HG03159 (cell line): ENCODE measurements at regions not wholly inside any gene's neighbourhood (a gene's known extent, or its start where the extent isn't known, plus 50 kb on each side); places are given as distances from the start of the nearest gene placed in this dataset.
"Not testable (repeated sequence)": the region's sequence is repeated elsewhere in the genome, so short reads cannot be mapped to it uniquely, and the experiment has no call there.

Source experiments
- ATAC-seq: cut with Tn5 transposase; IDR thresholded peaks from one replicate; pipeline ENCODE4 v1.9.1; 2021; ENCODE audit warnings: mild to moderate bottlenecking, moderate library complexity; ENCODE audit not compliant: unreplicated experiment

DNA sequence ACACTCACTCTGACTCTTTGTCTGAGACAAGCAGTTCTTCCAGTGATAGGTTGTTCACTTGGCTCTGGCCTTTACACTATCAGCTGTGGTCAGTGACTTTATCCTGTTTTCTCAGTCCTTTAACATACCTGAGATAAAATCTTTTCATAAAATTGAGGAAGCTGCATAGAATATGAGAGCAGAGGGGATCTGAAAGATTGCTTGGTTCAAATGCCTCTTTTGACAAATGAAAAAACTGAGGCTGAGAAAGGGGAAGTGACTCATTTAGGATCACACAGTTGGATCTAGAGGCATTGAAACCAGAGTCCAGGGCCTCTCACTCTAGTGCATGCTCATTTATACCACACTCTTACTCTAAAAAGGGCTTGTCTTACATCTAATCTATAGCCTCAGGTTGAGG lies 277.0 kb upstream of the TBX18 start:
- peak; percentile 84 for ATAC-seq

DNA sequence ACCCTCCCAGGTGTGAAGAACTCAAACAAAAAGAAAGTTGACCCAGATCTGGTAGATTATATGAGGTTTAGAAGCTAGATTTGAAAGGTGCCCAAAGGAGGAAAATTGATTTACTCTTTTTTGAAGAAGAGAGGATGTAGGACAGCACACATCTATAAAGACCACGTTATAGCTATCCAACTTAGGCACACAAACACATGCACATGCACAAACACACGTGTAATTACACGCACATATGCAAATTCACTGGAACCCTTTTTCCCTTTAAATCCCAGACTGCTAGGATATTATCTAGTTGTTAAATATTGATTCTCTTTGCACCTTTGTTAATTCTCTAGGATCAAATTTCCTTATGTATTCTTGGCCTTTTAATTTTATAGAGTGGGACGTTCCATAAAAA lies 272.8 kb upstream of the TBX18 start:
- no peak for ATAC-seq

DNA sequence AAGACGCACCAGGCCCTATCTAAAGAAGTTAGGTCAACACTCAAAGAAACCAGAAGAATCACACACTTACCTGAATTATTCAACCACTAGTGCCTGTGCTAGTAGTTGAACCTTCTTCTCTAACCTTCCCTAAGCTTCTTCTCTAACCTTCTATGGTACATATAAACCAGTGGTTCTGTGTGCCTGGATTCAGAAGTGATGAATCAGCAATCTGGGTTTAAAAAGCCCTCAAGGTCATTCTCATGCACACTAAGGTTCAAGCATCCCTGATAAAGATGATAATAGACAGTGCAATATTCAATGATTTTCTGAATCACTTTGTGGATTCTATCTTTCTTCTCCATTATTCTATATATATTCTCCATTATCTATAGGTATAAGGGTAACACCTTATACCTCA lies 271.4 kb upstream of the TBX18 start:
- ATAC-seq, result no peak

DNA sequence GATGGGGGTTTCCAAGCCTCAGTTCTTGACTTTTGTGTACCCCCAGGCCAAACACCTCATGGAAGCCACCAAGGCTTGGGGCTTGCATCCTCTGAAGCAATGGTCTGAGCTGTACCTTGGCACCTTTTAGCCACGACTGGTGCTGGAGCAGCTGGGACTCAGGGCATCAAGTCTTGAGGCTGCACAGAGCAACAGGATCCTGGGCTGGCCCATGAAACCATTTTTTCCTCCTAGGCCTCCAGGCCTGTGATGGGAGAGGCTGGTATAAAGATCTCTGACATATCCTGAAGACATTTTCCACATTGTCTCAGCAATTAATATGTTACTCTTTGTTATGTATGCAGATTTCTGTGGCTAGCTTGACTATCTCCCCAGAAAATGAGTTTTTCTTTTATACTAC lies 269.1 kb upstream of the TBX18 start:
- ATAC-seq, result no peak

DNA sequence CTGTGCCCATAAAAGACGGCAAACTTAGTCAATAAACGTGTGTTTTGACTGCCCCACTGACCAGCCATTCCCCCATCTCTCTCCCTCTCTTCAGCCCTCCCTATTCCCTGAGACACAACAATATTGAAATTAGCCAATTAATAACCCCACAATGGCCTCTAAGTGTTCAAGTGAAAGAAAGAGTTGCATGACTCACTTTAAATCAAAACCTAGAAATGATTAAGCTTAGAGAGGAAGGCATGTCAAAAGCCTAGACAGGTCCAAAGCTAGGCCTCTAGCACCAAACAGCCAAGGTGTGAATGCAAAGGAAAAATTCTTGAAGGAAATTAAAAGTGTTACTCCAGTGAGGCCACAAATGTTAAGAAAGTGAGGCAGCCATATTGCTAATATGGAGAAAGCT lies 261.6 kb upstream of the TBX18 start:
- ATAC-seq, result no peak

DNA sequence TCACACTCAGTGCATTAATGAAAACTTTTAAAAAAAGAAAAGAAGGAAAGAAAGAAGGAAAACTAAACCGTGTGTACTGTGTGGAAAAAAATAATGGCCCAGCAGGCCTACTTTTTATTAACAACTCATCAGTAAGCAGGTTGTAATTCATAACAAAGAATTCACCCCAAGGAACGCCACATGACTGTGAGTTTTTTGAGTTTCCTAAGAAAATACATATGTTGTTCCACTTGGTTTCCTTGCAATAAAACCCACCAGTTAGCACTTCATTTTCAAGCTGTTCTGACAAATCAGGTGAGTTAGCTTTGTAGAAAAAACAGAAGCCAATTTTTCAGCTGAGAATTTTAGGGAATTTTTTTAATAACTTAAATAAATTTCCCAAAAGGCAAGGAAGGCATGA lies 259.3 kb upstream of the TBX18 start:
- no peak for ATAC-seq

DNA sequence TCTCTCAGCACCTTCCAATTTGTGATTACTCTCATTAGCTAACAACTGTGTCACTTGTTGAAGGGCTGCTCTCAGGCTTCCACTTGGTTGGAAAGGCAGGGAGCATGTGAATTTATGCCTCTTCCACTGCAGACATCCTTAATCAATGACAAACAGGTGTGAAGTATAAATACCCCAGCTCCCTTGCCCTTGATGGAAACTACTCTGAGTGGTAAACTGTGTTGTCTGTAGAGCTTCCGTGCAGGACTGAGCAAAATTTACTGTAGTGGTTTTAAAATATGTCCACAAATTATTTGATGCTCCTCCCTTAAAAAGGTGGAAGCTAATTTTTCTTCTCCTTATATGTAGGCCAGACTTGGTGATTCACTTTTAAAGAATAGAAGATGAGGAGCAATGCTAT lies 253.0 kb upstream of the TBX18 start:
- no peak for ATAC-seq

DNA sequence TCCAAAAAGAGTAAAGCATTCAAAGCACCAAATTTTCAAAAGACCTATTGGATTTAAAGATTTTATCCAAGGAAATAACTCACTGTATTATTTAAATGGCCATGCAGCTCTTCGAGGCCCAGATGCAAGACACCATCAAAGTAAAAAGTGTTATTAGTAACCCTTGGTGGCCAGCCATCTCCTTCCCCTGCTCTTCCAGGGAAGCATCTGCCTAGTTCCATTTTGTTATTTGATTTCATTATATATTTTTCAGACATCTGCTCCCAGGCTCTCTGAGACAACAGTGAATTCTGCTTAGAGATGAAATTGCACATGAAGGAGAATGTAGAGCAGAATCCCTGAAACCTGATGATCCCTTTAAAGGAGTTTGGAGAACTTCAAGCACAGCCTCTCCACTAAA lies 252.3 kb upstream of the TBX18 start:
- no peak for ATAC-seq

DNA sequence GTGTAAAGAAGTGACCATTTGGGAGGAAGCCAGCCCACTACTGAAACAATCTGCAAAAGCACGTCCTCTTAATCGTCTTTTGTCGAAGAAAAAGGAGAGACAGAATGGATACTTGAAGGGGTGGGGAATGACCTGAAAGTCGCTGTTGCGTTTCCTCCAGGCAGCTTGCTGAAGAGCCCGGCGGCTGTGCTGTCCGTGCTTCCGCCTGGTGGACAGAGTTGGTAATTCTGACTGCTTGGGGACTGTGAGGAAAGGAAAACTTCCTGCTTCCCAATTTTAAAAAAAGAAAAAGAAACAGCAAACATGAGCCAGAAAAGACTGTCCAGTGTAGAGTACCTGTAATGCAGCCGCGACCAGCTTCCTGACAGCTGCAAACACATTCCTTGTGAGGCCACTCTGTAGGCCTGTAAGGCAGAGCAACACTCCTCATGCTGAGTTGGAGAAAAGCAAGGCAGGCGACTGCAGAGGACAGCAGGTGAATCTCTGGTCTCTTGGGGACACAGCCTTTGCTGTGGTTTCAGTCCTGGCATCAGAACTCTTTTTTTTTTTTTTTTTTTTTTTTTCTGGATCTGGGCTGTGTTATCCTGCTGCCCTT lies 251.1 kb upstream of the TBX18 start:
- ATAC-seq, result peak; percentile 99

DNA sequence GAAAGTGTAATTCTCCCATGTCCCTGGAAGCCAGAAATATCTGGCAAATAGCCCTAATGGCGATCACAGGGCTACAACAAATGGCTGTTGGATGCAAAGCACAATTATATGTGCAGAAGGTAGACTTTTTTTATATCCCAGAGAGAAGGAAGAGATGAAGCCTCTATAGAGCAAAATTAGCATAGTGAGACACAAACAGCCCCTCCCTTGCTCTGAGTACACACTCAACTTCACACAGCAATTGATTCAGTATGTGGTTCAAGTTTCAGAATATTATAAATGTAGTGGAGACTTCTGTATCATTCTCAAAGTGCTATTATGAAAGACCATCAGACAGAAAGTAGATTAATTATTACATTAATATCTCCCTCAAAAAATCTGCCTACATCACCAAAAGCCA lies 246.5 kb upstream of the TBX18 start:
- no peak for ATAC-seq

DNA sequence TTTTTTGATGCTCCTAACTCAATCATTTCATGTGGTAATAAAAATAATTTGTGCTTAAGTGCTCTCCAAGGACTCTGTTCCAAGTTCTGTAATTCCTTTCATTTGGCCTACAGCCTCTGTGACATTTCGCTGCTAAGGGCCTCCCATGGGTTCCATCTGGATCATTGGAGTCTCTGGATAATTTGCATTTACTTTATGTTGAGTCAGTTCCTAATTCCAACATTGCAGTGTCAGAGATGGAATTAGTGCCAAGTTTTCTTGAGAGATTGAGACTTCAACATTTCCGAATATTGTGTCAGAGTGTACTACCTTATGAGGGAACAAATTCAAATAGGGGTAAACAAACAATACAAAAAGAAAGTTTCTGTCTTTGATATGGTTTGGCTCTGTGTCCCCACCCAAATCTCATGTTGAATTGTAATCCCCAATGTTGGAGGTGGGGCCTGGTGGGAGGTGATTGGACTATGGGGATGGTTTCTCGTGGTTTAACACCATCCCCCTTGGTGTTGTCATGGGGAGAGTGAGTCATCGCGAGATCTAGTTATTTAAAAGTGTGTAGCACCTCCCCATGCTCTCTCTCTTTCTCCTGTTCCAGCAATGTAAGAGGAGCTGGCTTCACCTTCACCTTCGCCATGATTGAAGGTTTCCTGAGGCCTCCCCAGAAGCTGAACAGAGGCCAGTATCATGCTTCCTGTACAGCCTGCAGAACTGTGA lies 244.1 kb upstream of the TBX18 start:
- no peak for ATAC-seq

DNA sequence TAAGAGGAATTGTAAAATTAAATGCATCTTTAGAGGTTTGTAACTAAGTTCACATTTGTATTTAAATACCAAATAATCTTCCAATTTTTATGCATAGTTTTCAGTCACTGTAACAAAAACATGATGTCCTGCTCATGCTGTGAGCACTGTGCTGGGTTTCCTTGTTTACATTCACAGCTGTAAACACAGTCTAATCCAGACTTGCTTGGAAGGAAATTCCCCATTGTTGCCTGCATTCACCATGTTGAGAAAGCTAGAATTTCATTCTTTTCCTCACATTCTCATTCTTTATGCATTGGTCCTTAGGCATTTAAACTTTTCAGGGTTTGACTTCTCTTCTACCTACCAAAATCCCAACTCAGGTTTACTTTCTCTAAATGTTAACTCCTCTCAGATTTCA lies 242.0 kb upstream of the TBX18 start:
- no peak for ATAC-seq

DNA sequence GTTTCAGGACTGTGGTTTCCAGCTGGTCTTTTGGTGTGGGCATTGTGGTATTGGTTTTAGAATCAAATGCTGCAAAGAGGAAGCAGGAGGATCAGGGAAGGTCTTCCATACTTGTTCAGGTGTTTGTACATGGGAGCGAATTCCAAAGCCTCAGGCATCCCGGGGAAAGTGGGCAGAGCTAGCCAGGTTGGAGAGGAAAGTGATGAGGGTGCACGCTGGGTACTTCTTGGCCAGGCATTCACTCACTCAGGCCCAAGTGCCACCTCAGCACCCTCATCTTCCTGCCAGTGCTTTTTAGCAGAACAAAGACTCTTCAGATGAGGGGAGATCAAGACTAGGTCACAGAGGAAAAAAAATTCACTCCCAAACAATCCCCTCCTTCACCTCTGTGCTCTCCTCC lies 241.1 kb upstream of the TBX18 start:
- no peak for ATAC-seq

DNA sequence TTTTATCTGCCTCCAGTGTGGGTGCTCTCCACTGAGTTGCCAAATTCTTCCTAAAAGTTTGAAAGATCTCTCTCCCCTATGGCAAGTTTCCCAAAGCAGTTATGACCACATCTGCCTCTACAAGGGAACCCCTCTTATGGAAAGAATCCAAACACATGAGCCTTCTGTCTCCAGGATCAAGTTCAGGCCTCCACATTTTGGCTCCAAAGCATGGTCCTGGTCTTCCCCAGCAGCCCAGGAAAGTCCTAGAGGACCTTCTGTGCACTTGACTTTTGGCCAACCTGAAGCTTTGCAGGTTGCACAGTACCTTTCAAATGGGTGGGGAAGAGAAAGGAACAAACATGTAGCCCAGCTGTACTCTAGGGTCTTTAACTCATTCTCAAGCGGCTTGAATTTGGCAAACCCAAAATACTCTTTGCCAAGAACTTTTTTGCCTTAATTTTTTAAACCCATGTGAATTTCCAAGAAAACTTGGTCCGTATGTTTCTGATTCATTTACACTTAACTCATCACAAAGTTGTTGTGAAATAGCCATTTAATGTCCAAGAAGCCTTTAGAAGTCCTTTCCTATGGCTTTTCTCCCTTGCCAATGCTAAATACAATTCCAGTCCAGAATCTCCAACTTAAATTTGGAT lies 240.1 kb upstream of the TBX18 start:
- no peak for ATAC-seq

DNA sequence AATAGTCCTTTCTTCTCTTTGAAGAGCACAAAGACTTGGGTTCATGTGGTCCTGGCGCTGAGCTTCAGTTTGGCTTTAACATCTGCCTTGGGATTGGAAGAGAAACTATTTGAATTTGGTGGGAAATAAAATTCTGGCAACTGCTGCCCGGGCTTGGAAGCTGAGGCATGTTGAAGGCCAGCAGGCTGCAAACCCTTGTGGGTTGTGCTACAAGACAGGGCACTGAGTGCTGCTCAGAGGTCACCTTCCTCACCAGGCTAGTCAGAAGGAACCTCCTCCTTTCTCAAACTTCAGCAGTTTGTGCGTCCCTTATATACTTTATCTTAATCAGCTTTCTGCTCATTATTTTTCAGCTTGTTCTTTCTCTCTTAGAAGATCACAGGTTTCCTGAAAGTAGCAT lies 238.4 kb upstream of the TBX18 start:
- no peak for ATAC-seq

DNA sequence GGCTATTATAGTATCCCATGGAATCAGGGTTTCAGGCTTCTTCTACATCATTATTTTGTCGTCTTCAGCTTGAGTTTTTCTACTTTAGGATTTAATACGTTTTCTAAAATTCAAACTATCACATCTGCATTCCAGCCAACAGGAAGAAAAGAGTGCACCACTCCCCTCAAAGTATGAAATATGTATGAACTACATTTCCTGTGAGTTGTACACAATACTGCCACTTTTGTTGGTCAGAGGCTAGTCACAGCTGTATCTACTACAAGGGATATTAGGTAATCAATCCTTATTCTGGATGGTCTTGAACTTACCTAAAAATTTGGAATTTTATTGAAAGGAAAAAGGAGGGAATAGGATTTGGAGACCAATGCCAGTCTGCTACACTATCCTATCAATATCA lies 235.6 kb upstream of the TBX18 start:
- ATAC-seq, result no peak

DNA sequence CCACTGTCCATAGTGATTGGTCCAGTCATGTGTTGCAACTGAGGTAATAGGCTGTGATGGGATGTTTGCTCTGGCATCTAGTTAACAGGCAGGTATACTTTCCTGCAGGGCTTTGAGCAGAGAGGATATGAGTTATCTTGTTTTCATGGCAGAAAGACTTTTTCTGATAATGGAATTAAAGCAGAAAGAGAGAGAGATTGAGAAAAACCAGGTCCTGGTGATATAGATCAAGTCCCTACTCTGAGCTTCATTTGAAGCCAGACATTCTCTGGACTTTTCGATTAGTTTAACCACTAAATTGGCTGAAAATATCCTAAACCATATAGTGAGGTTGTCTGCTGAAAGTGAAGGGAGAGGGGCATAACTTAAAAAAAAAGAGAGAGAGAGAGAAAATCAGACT lies 233.8 kb upstream of the TBX18 start:
- no peak for ATAC-seq

DNA sequence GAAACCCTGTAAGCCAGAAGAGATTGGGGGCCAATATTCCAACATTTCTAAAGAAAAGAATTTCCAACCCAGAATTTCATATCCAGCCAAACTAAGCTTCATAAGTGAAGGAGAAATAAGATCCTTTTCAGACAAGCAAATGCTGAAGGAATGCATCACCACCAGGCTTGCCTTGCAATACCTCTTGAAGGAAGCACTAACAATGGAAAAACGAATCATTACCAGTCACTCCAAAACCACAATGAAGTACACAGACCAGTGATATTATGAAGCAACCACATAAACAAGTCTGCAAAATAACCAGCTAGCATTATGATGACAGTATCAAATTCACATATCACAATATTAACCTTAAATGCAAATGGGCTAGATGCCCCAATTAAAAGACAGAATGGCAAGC lies 224.4 kb upstream of the TBX18 start:
- not testable (repeated sequence) for ATAC-seq

DNA sequence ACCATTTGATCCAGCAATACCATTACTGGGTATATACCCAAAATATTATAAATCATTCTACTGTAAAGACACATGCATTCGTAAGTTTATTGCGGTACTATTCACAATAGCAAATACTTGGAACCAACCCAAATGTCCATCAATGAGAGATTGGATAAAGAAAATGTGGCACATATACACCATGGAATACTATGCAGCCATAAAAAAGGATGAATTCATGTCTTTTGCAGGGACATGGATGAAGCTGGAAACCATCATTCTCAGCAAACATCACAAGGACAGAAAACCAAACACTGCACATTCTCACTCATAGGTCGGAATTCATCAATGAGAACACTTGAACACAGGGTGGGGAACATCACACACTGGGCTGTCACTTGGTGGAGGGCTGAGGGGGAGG lies 221.1 kb upstream of the TBX18 start:
- not testable (repeated sequence) for ATAC-seq

DNA sequence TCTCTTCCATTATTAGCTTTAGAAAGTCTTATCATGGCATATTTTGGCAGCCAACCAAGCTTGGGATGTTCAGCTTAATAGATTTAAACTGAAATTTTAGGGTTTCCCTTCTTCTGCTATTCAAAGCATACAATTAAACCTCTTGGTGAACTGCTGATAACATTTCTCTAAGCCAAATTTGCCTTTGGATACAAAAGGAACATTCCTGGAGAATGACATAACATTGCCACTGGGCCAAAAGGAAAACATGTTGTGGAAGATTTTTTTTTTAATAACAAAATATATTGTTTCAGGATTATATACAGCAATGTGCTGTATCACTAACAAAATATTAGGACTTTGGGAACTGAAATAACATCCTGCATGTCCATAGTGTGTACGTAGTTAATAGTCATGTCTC lies 215.1 kb upstream of the TBX18 start:
- ATAC-seq, result no peak

DNA sequence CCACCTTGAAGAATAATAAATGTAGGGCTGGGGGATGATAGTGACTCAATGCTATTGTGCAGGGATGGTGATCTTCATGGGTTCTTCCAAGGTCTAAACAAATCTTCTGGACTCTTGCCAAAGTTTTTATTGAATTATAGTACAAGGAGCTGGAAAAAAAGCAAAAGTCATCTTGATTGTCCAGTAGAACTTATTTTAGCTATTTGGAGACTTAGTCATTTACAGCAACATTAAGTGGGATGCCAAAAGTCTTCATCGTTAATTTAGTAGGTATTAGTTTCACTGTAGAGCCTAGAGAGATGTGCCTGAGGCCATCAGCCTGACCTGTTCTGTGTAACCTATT lies 212.9 kb upstream of the TBX18 start:
- ATAC-seq, result no peak

DNA sequence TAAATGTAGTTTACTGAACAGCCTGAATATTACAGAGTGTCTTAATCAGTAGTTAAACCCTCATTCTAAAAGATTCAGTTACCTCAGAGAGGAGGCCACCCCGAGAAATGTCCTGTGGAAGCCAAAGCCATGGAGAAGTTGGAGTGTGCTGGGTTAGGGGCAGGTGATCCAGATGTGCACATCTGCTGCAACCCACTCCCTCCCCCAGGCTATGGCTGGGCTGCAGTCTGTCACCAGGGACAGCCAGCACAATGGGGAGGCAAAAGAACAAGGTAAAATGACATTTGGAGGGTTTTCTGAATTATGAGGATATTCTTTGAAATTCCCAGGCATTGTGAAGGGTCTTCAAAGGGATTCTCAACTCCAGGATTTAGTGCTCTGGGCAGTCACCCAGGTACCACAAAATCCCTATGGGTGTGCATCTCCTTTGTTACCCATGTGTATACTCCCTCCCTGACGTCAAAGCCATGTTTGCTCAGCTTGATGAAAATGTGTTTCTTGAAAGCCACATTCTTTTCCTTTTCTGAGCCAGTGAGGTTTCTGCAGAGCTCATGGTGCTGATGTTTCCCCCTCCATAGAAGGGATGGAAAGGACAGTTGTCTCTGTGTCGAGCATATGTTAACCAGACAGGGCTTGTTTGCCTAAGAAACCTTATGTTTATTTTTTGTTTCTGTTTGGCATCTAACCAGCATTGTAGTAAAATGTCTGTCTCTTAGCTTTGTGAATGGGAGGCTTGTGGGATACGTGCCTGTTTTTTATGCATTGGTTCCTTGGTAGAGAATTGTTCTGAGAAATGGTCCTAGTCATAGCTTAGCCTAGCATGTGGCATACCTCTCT lies 212.3 kb upstream of the TBX18 start:
- no peak for ATAC-seq
